Activated B cell treated with CpG ODN at 0.5 μM for 24 hours (primary cell): ENCODE measurements at regions not wholly inside any gene's neighbourhood (a gene's known extent, or its start where the extent isn't known, plus 50 kb on each side); places are given as distances from the start of the nearest gene placed in this dataset.
A peak's percentile ranks its signal among the peaks of the same experiment; 100 is the strongest.

Experiments used
- ATAC-seq: fragments of 200-7000 bp; cut with Tn5 transposase; one replicate; pipeline ENCODE4 v1.10.0; 2021; ENCODE audit warnings: low read depth, mild to moderate bottlenecking, moderate library complexity
- CTCF ChIA-PET: fragments of 350-600 bp; sonication (Branson Sonifier 250); formaldehyde crosslinking; loops from one replicate; lab custom pipeline; 2021; ENCODE audit warnings: antibody characterized with exemption; lab: Charles Lee
- POLR2A ChIA-PET: fragments of 350-600 bp; sonication (Branson Sonifier 250); formaldehyde crosslinking; loops from one replicate; lab custom pipeline; 2021; ENCODE audit warnings: antibody characterized with exemption; lab: Charles Lee
- DNase-seq: peaks from one replicate; pipeline ENCODE4 v3.0.0; 2022
- H3K27ac Mint-ChIP-seq: one replicate; pipeline ENCODE4 v1.8.0; 2020; ENCODE audit warnings: mixed read lengths
- H3K27me3 Mint-ChIP-seq: one replicate; pipeline ENCODE4 v1.8.0; 2021; ENCODE audit warnings: mixed read lengths
- H3K36me3 Mint-ChIP-seq: one replicate; pipeline ENCODE4 v1.8.0; 2021; ENCODE audit warnings: low read depth, mixed read lengths
- H3K4me1 Mint-ChIP-seq: one replicate; pipeline ENCODE4 v1.8.0; 2021; ENCODE audit warnings: mixed read lengths
- H3K4me3 Mint-ChIP-seq: one replicate; pipeline ENCODE4 v1.8.0; 2020; ENCODE audit warnings: mild to moderate bottlenecking, mixed read lengths
- H3K9me3 Mint-ChIP-seq: one replicate; pipeline ENCODE4 v1.8.0; 2020; ENCODE audit warnings: mixed read lengths
- CTCF ChIP-seq: fragments of 200-600 bp; IDR thresholded peaks from one replicate; pipeline ENCODE4 v1.8.0; 2022; ENCODE audit warnings: antibody characterized with exemption, mild to moderate bottlenecking
- intact Hi-C: fragments of 100-400 bp; cut with micrococcal nuclease; formaldehyde crosslinking; loops from one replicate; pipeline ENCODE4 v1.15.1; 2024

GRCh38 chr5:159730285-159730684 is 186.0 kb upstream of the ADRA1B start:
- H3K4me1 Mint-ChIP-seq, result peaks cover 47% of the 10 kb centered on the region
- H3K27ac Mint-ChIP-seq, result no peak overlapping the region
- H3K4me3 Mint-ChIP-seq, result no peak overlapping the region
- peaks cover 37% of the 10 kb centered on the region for H3K27me3 Mint-ChIP-seq
- ChIA-PET POLR2A (no interaction called here), CTCF (no interaction called here)
- no peak for TF ChIP-seq CTCF
- H3K9me3 Mint-ChIP-seq, result no peaks in the 10 kb centered on the region
- intact Hi-C loops, result no loop called here
- DNase-seq (no peak), ATAC-seq (peak; percentile 45)
- H3K36me3 Mint-ChIP-seq, result no peaks in the 10 kb centered on the region

- CTCF ChIA-PET, result no interaction called here
- Mint-ChIP-seq H3K27ac (no peak overlapping the region), H3K36me3 (no peaks in the 10 kb centered on the region), H3K9me3 (no peaks in the 10 kb centered on the region), H3K27me3 (peaks cover 42% of the 10 kb centered on the region), H3K4me1 (peaks cover 47% of the 10 kb centered on the region), H3K4me3 (no peak overlapping the region)
- ATAC-seq (peak; percentile 28), DNase-seq (no peak)
- TF ChIP-seq CTCF, result no peak
- intact Hi-C loops, result no loop called here
- POLR2A ChIA-PET, result no interaction called here
Measured at GRCh38 chr5:159732220-159732619, 184.1 kb upstream of the ADRA1B start.

GRCh38 chr5:159734366-159734765 is 181.9 kb upstream of the ADRA1B start:
- peak; percentile 61 for ATAC-seq
- H3K36me3 Mint-ChIP-seq, result no peaks in the 10 kb centered on the region
- intact Hi-C loops, result no loop called here
- H3K9me3 Mint-ChIP-seq, result no peaks in the 10 kb centered on the region
- TF ChIP-seq CTCF, result no peak
- H3K27ac Mint-ChIP-seq, result no peak overlapping the region
- H3K4me3 Mint-ChIP-seq, result peak overlapping the region; percentile 2
- H3K4me1 Mint-ChIP-seq, result peaks cover 42% of the 10 kb centered on the region
- CTCF ChIA-PET, result no interaction called here
- POLR2A ChIA-PET, result no interaction called here
- H3K27me3 Mint-ChIP-seq, result peaks cover 42% of the 10 kb centered on the region
- DNase-seq, result no peak

GRCh38 chr5:159735036-159735435 is 181.2 kb upstream of the ADRA1B start:
- CTCF ChIA-PET, result no interaction called here
- DNase-seq, result no peak
- H3K4me3 Mint-ChIP-seq, result no peak overlapping the region
- H3K4me1 Mint-ChIP-seq, result peaks cover 36% of the 10 kb centered on the region
- no peaks in the 10 kb centered on the region for H3K9me3 Mint-ChIP-seq
- H3K27ac Mint-ChIP-seq, result no peak overlapping the region
- no peak for ATAC-seq
- H3K27me3 Mint-ChIP-seq, result peaks cover 42% of the 10 kb centered on the region
- intact Hi-C loops, result no loop called here
- POLR2A ChIA-PET, result no interaction called here
- H3K36me3 Mint-ChIP-seq, result no peaks in the 10 kb centered on the region
- no peak for TF ChIP-seq CTCF

GRCh38 chr5:159735749-159736660 is 180.3 kb upstream of the ADRA1B start:
- peaks cover 42% of the 10 kb centered on the region for H3K27me3 Mint-ChIP-seq
- H3K27ac Mint-ChIP-seq, result no peak overlapping the region
- H3K36me3 Mint-ChIP-seq, result no peaks in the 10 kb centered on the region
- no peaks in the 10 kb centered on the region for H3K9me3 Mint-ChIP-seq
- DNase-seq (no peak), ATAC-seq (no peak)
- H3K4me1 Mint-ChIP-seq, result peaks cover 26% of the 10 kb centered on the region
- intact Hi-C loops, result no loop called here
- TF ChIP-seq CTCF, result no peak
- POLR2A ChIA-PET, result no interaction called here
- CTCF ChIA-PET, result no interaction called here
- no peak overlapping the region for H3K4me3 Mint-ChIP-seq
